Natural killer cell (primary cell): ENCODE measurements at regions not wholly inside any gene's neighbourhood (a gene's known extent, or its start where the extent isn't known, plus 50 kb on each side); places are given as distances from the start of the nearest gene placed in this dataset.

Experiments used
- ATAC-seq, 3 donors: fragments of 150-1000 bp in 2 of 3; fragments of 200-7000 bp in 1 of 3; cut with Tn5 transposase; 1 replicate in 1 of 3; 2 replicates in 2 of 3; pipeline ENCODE4 v1.10.0; 2021; ENCODE audit warnings: mild to moderate bottlenecking in 2 of 3, moderate library complexity in 2 of 3
- DNase-seq, 2 donors: peaks; one replicate each; pipeline versions ENCODE4 v3.0.0 to v3.0.0-alpha.2; 2013 to 2021; ENCODE audit warnings: mixed read lengths in 1 of 2
- H3K27ac ChIP-seq: one replicate; pipeline ENCODE4 v1.5.1; 2013; ENCODE audit warnings: mild to moderate bottlenecking, low read length
- H3K27me3 ChIP-seq: one replicate; pipeline ENCODE4 v1.6.1; 2013; ENCODE audit warnings: low read length; ENCODE audit not compliant: control insufficient read depth, insufficient read depth
- H3K36me3 ChIP-seq: one replicate; pipeline ENCODE4 v1.6.1; 2013; ENCODE audit warnings: low read length; ENCODE audit not compliant: control insufficient read depth, insufficient read depth
- H3K4me1 ChIP-seq: one replicate; pipeline ENCODE4 v1.6.1; 2013; ENCODE audit warnings: low read length; ENCODE audit not compliant: control insufficient read depth, insufficient read depth
- H3K4me3 ChIP-seq: one replicate; pipeline ENCODE4 v1.5.1; 2013; ENCODE audit warnings: low read length
- H3K9me3 ChIP-seq: one replicate; pipeline ENCODE4 v1.6.1; 2013; ENCODE audit warnings: low read length; ENCODE audit not compliant: control insufficient read depth, insufficient read depth
- H3K27ac Mint-ChIP-seq, 2 donors: one replicate each; pipeline ENCODE4 v1.8.0; 2022; ENCODE audit warnings: mild to moderate bottlenecking in 2 of 2, mixed read lengths in 2 of 2, moderate library complexity in 1 of 2
- H3K27me3 Mint-ChIP-seq, 2 donors: one replicate each; pipeline ENCODE4 v1.8.0; 2022; ENCODE audit warnings: low read depth in 2 of 2, mixed read lengths in 2 of 2
- H3K36me3 Mint-ChIP-seq: one replicate; pipeline ENCODE4 v1.8.0; 2022; ENCODE audit warnings: mixed read lengths
- H3K4me1 Mint-ChIP-seq, 2 donors: one replicate each; pipeline ENCODE4 v1.8.0; 2022; ENCODE audit warnings: mixed read lengths in 2 of 2
- H3K4me3 Mint-ChIP-seq: one replicate; pipeline ENCODE4 v1.8.0; 2022; ENCODE audit warnings: mild to moderate bottlenecking, moderate library complexity, mixed read lengths
- H3K9me3 Mint-ChIP-seq, 2 donors: one replicate each; pipeline ENCODE4 v1.8.0; 2022; ENCODE audit warnings: mixed read lengths in 2 of 2
- WGBS: methylation state at CpG from one replicate; pipeline ENCODE4 v1.1.7; 2013; ENCODE audit warnings: missing lambda C conversion rate; ENCODE audit not compliant: insufficient coverage; 5-methylcytosine and 5-hydroxymethylcytosine counted together
- intact Hi-C: fragments of 100-400 bp; cut with micrococcal nuclease; formaldehyde crosslinking; loops from one replicate; pipeline ENCODE4 v1.14.2; 2022
- TF ChIP-seq, protein P1 (sequence below): fragments of 200-600 bp; IDR thresholded peaks from one replicate; pipeline ENCODE4 v1.8.0; 2022; ENCODE audit warnings: antibody characterized with exemption

DNA sequence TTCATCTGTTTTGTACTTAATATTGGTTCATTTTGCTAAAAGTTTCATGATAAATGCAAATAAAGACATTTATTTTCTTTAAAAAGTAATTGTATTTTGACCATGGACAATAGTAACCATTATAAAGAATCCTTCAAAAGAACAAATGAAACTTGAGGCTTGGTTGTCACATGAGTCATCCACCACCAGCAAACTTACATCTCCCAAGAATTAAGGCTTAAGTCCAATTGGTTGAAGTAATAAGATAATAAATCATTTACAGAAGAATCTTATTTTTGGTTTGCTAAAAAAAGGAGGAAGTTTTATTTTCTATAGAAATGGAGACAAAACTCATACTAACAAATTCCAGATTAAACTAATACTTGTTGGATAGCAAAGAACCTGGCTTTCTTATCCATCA lies 84.8 kb upstream of the KITLG start:
- Histone ChIP-seq H3K4me3 (no peak overlapping the region), H3K4me1 (no peaks in the 10 kb centered on the region), H3K9me3 (no peaks in the 10 kb centered on the region), H3K27me3 (no peaks in the 10 kb centered on the region), H3K36me3 (no peaks in the 10 kb centered on the region), H3K27ac (no peak overlapping the region)
- intact Hi-C loops, result no loop called here
- no peak for DNase-seq
- H3K27ac Mint-ChIP-seq, result no peak overlapping the region
- ATAC-seq, result no peak
- H3K4me1 Mint-ChIP-seq, result no peaks in the 10 kb centered on the region
- TF ChIP-seq, protein P1, sequence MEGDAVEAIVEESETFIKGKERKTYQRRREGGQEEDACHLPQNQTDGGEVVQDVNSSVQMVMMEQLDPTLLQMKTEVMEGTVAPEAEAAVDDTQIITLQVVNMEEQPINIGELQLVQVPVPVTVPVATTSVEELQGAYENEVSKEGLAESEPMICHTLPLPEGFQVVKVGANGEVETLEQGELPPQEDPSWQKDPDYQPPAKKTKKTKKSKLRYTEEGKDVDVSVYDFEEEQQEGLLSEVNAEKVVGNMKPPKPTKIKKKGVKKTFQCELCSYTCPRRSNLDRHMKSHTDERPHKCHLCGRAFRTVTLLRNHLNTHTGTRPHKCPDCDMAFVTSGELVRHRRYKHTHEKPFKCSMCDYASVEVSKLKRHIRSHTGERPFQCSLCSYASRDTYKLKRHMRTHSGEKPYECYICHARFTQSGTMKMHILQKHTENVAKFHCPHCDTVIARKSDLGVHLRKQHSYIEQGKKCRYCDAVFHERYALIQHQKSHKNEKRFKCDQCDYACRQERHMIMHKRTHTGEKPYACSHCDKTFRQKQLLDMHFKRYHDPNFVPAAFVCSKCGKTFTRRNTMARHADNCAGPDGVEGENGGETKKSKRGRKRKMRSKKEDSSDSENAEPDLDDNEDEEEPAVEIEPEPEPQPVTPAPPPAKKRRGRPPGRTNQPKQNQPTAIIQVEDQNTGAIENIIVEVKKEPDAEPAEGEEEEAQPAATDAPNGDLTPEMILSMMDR, result no peak
- H3K36me3 Mint-ChIP-seq, result peaks cover 7% of the 10 kb centered on the region
- H3K9me3 Mint-ChIP-seq, result peaks cover 9 to 10% of the 10 kb centered on the region in 2 donors
- H3K4me3 Mint-ChIP-seq, result no peak overlapping the region
- no peaks in the 10 kb centered on the region for H3K27me3 Mint-ChIP-seq

DNA sequence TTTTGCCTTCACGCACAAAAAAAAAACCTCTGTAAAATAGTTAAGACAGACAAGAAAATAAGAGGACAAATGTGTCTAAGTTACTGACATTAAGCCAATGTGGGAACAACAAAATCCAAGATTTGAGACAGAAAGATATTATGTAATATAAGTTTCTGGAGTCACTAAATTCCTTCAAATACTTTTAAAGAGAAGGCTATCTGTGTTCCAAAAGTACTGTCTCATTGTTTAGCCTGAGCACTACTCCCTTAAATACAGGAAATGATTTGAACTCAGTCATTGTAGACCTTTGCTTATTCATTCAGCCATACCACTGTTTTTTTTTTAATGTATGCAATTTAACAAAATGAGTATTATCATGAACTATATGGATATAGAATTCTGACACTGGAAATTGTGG lies 82.7 kb upstream of the KITLG start:
- Histone ChIP-seq H3K4me1 (no peaks in the 10 kb centered on the region), H3K36me3 (no peaks in the 10 kb centered on the region), H3K27me3 (no peaks in the 10 kb centered on the region), H3K4me3 (no peak overlapping the region), H3K9me3 (no peaks in the 10 kb centered on the region), H3K27ac (no peak overlapping the region)
- TF ChIP-seq, protein P1, result no peak
- Mint-ChIP-seq H3K27ac (no peak overlapping the region), H3K4me1 (no peaks in the 10 kb centered on the region), H3K4me3 (no peak overlapping the region), H3K9me3 (peaks cover 5 to 6% of the 10 kb centered on the region in 2 donors), H3K27me3 (no peaks in the 10 kb centered on the region), H3K36me3 (no peaks in the 10 kb centered on the region)
- WGBS, result no CpG with 5 or more reads among the region's 1 CpG
- ATAC-seq (no peak), DNase-seq (no peak)
- intact Hi-C loops, result no loop called here

DNA sequence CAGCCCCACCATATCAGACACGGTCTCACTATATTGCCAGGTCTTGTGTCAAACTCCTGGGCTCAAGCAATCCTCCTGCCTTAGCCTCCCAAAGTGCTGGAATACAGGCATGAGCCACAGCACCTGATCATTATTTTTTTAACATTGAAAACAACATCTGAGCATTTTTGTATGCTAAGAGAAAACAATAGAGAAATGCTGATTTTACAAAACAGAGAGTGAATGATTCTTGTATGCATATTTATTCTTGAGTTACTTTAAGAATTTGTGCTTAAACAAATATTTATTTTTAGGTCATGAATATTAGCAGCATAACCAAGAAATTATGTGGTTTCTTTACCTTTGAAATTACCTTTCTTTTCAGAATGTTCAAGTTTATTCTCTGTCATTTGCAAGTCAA lies 81.8 kb upstream of the KITLG start:
- ATAC-seq, result no peak

DNA sequence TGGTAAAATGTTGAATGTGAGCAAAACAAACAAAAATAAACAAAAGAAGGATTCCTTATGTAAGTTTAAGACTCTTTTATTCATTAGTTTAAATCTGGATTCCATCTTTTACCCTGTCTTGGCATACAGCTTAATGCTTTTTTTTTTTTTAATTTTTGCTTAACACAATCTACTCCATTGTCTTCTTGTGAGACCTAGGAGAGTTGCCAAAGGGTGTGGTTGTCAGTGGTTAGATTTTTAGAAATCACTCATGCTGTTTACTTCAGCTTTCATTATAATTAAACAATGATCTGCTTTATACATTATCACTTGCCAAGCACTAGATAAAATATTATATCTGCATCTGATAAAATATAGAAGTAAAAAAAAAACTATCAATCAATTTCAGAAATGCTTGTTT lies 77.7 kb upstream of the KITLG start:
- H3K27me3 ChIP-seq, result no peaks in the 10 kb centered on the region
- Mint-ChIP-seq H3K36me3 (no peaks in the 10 kb centered on the region), H3K4me1 (no peaks in the 10 kb centered on the region), H3K27ac (no peak overlapping the region), H3K4me3 (no peak overlapping the region), H3K27me3 (no peaks in the 10 kb centered on the region), H3K9me3 (peaks cover 3 to 8% of the 10 kb centered on the region in 2 donors)
- no peak overlapping the region for H3K4me3 ChIP-seq
- intact Hi-C loops, result no loop called here
- no peaks in the 10 kb centered on the region for H3K4me1 ChIP-seq
- no peaks in the 10 kb centered on the region for H3K9me3 ChIP-seq
- DNase-seq (no peak), ATAC-seq (no peak)
- no peak overlapping the region for H3K27ac ChIP-seq
- H3K36me3 ChIP-seq, result no peaks in the 10 kb centered on the region
- TF ChIP-seq, protein P1, result no peak

More for the DNA sequence above, 81.8 kb upstream of the KITLG start:
- Mint-ChIP-seq H3K9me3 (peaks cover 6% of the 10 kb centered on the region in 2 donors), H3K4me3 (no peak overlapping the region), H3K36me3 (no peaks in the 10 kb centered on the region), H3K4me1 (no peaks in the 10 kb centered on the region), H3K27me3 (no peaks in the 10 kb centered on the region), H3K27ac (no peak overlapping the region)
- H3K4me3 ChIP-seq, result no peak overlapping the region
- DNase-seq, result no peak
- intact Hi-C loops, result no loop called here
- H3K4me1 ChIP-seq, result no peaks in the 10 kb centered on the region
- H3K36me3 ChIP-seq, result no peaks in the 10 kb centered on the region
- no peaks in the 10 kb centered on the region for H3K27me3 ChIP-seq
- TF ChIP-seq, protein P1, result no peak
- no peaks in the 10 kb centered on the region for H3K9me3 ChIP-seq
- 90% methylated on average over 1 of the region's 1 CpG for WGBS
- no peak overlapping the region for H3K27ac ChIP-seq
